Gastroesophageal sphincter (tissue), 4 donors: ENCODE measurements at regions not wholly inside any gene's neighbourhood (a gene's known extent, or its start where the extent isn't known, plus 50 kb on each side); places are given as distances from the start of the nearest gene placed in this dataset.

ENCODE experiments used
- ATAC-seq: fragments of 150-250 bp; one replicate; pipeline ENCODE4 v1.9.1; 2016; ENCODE audit warnings: mild to moderate bottlenecking, moderate library complexity
- H3K27ac ChIP-seq, 4 donors: fragments of 200-600 bp; sonication (generic) in 3 of 4; 1 replicate in 3 of 4; 2 replicates in 1 of 4; pipeline ENCODE4 v1.5.1; 2016 to 2019
- H3K27me3 ChIP-seq: fragments of 200-600 bp; sonication (generic); one replicate; pipeline ENCODE4 v1.5.1; 2019
- H3K36me3 ChIP-seq, 2 donors: fragments of 200-600 bp; sonication (generic); one replicate each; pipeline ENCODE4 v1.5.1; 2019; ENCODE audit warnings: control low read depth in 1 of 2
- H3K4me1 ChIP-seq, 3 donors: fragments of 200-600 bp; sonication (generic); 1 replicate in 2 of 3; 2 replicates in 1 of 3; pipeline ENCODE4 v1.5.1; 2016 to 2019; ENCODE audit warnings: control low read depth in 2 of 3
- H3K4me3 ChIP-seq, 2 donors: fragments of 200-600 bp; sonication (generic); one replicate each; pipeline ENCODE4 v1.5.1; 2019; ENCODE audit warnings: mild to moderate bottlenecking in 1 of 2, moderate library complexity in 1 of 2
- H3K9me3 ChIP-seq, 3 donors: fragments of 200-600 bp; sonication (generic); one replicate each; pipeline ENCODE4 v1.5.1; 2017 to 2019; ENCODE audit warnings: control low read depth in 2 of 3
- EP300 ChIP-seq: sonication (generic); formaldehyde crosslinking; IDR thresholded peaks from one replicate; pipeline ENCODE4 v1.6.1; 2017; ENCODE audit warnings: antibody characterized with exemption, mild to moderate bottlenecking
- POLR2A ChIP-seq, 2 donors: fragments of 450-650 bp; IDR thresholded peaks; one replicate each; pipeline ENCODE4 v1.6.1; 2017; ENCODE audit warnings: antibody characterized with exemption in 2 of 2, mild to moderate bottlenecking in 2 of 2, moderate library complexity in 1 of 2
- POLR2AphosphoS5 ChIP-seq: sonication (generic); formaldehyde crosslinking; IDR thresholded peaks from one replicate; pipeline ENCODE4 v1.6.1; 2017; ENCODE audit warnings: antibody characterized with exemption
- WGBS, 2 donors: methylation state at CpG; one replicate each; pipeline ENCODE4 v1.1.5; 2018; ENCODE audit warnings: low coverage in 1 of 2; 5-methylcytosine and 5-hydroxymethylcytosine counted together
- TF ChIP-seq, protein P1 (sequence below), 4 experiments: fragments of 200-600 bp in 2 of 4; fragments of 450-650 bp in 2 of 4; sonication (generic) in 1 of 4; IDR thresholded peaks; one replicate each; pipeline ENCODE4 v1.5.1; 2017 to 2019; ENCODE audit warnings: antibody characterized with exemption in 4 of 4, mild to moderate bottlenecking in 2 of 4, moderate library complexity in 2 of 4

DNA sequence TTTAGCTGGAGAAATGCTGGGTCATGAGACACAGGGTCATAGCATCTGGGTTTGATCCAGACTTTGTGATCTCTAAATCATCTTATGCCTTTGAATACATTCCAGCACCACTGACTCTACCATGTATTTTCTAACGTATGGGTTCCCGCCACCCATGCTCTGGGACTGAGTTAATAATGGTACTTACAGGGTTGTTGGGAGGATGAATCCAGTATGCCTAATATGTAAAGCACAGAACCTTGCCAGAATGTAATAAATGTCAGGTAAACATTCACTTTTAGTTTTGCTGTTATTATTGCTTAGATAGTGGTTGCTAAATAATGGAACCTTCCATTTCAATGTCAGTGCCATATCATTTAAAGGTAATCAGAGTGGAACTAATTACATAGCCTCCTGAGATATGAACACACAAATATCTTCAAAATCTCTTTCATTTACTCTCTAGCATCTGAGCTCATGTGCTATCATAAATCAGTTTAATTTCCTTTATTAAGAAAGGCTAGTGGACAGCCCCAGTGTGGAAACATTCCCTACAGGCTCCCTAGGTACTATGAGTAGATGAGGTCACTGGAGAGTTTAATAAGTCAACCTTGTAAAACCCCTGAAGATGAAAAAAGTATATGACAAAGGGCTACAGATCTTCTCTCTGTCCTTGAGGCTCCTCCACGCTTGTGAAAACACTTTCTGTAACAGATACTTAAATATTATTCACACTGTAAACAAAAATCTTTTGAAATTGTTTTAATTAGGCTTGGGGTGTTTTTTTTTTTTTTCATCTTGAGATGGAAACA is 226.6 kb downstream of the ALDH8A1 start:
- no peak overlapping the region for H3K27ac ChIP-seq
- WGBS, 2 donors, result 72 to 79% methylated on average over 3 of the region's 3 CpGs
- no peaks in the 10 kb centered on the region for H3K9me3 ChIP-seq
- H3K4me3 ChIP-seq, result no peak overlapping the region
- no peak for ATAC-seq
- H3K27me3 ChIP-seq, result no peaks in the 10 kb centered on the region
- H3K36me3 ChIP-seq, result no peaks in the 10 kb centered on the region
- TF ChIP-seq POLR2AphosphoS5 (no peak), POLR2A (IDR thresholded peaks at IDR 0.05) (no peak)
- peaks cover 11 to 66% (median 26%) of the 10 kb centered on the region in 3 donors for H3K4me1 ChIP-seq

DNA sequence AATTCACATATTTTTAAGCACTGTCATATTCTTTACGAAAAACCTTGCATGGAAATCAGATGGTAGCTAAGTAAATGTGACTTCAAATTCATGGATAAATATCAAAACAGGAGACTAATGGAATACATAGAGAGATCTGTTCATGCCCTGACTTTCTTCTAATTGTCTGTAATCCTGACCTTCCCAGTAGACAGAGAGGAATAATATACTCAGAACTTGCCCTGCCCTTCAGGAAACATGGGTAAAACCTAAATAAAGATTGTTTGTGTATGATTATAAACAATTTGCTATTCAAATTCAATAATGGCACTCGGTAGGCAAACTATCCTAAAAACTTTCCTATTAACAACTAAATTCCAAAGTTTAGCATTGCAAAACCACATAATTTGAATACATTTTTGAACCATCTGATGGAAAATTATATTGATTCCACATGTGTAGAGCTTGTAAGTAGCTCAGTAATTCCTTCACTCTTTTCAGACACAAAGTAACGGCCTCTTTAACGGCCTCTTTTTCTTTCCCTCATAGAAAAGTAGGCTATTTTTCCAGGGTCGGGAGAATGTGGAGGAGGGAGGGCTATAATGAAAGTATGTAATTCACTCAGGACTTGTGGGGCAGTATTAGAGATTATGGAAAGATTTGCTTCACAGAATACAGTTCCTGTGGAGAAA is 227.6 kb downstream of the ALDH8A1 start:
- Histone ChIP-seq H3K27ac (no peak overlapping the region), H3K9me3 (no peaks in the 10 kb centered on the region), H3K4me3 (no peak overlapping the region), H3K27me3 (no peaks in the 10 kb centered on the region), H3K4me1 (peaks cover 11 to 68% (median 26%) of the 10 kb centered on the region in 3 donors), H3K36me3 (no peaks in the 10 kb centered on the region)
- 64 to 77% methylated on average over 5 of the region's 5 CpGs for WGBS, 2 donors
- TF ChIP-seq, protein P1, sequence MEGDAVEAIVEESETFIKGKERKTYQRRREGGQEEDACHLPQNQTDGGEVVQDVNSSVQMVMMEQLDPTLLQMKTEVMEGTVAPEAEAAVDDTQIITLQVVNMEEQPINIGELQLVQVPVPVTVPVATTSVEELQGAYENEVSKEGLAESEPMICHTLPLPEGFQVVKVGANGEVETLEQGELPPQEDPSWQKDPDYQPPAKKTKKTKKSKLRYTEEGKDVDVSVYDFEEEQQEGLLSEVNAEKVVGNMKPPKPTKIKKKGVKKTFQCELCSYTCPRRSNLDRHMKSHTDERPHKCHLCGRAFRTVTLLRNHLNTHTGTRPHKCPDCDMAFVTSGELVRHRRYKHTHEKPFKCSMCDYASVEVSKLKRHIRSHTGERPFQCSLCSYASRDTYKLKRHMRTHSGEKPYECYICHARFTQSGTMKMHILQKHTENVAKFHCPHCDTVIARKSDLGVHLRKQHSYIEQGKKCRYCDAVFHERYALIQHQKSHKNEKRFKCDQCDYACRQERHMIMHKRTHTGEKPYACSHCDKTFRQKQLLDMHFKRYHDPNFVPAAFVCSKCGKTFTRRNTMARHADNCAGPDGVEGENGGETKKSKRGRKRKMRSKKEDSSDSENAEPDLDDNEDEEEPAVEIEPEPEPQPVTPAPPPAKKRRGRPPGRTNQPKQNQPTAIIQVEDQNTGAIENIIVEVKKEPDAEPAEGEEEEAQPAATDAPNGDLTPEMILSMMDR (IDR thresholded peaks at IDR 0.05), result no peak
- TF ChIP-seq POLR2A (IDR thresholded peaks at IDR 0.05) (no peak), POLR2AphosphoS5 (no peak), EP300 (no peak)
- ATAC-seq, result no peak

DNA sequence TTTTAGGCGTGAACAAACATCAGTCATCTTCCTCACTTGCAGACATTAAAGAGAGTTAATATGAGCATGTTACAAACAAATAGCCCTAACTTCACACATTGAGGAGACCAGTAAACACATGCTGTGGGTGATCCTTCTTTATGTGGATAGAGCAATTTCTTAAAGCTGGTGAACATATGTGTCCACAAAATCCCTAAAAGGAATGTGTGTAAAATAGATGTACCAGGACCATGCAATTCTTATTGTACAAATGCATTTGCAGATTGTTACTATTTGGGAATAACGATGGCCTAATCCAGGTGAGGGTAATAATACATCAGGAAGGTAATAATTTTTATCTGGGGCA is 228.9 kb downstream of the ALDH8A1 start:
- no peak for TF ChIP-seq EP300
- TF ChIP-seq, protein P1 (IDR thresholded peaks at IDR 0.05), result no peak
- no peak for TF ChIP-seq POLR2A (IDR thresholded peaks at IDR 0.05)
- TF ChIP-seq POLR2AphosphoS5, result no peak
- Histone ChIP-seq H3K4me3 (no peak overlapping the region), H3K27ac (peak overlapping the region in 3 of 4 donors; percentile 46 to 50 (median 47)), H3K36me3 (no peaks in the 10 kb centered on the region), H3K4me1 (peaks cover 11 to 68% (median 26%) of the 10 kb centered on the region in 3 donors), H3K9me3 (no peaks in the 10 kb centered on the region), H3K27me3 (no peaks in the 10 kb centered on the region)
- 43 to 55% methylated on average over 1 to 2 of the region's 2 CpGs for WGBS, 2 donors
- ATAC-seq, result no peak

DNA sequence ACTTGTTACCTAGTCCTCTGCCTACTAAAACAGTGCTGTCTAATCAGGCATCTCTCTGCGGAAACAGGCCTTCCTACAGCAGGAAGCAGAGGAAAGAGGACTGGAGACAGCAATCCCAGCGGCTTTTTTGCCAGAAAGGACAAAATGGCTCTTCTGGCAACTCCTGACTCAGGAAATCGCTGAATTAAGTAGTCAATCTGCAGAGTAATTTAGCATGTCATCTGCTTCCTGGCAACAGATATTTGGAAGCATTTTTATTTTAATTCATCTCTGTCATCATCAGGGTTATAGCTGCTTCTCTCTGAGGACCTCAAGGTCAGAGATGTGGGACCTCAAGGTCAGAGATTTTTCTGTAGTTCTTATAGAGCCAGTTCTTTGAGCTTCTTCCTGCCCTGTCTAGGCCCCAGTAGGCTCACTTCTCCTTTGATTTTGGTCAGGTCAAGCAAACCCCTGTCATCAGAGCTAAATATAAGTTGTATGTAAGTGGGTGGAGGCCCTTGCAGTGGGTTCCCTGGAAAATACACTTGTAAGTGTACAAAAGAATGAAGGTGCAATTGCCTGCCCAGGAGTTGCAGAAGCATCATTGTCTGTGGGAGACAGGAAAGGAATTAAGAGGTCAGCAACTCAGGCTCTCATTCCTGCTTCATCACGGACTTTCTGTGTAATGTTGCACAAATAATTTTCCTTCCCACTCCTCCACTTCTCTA is 229.4 kb downstream of the ALDH8A1 start:
- H3K27me3 ChIP-seq, result no peaks in the 10 kb centered on the region
- H3K27ac ChIP-seq, result peak overlapping the region in 3 of 4 donors; percentile 46 to 50 (median 47)
- peaks cover 11 to 68% (median 26%) of the 10 kb centered on the region in 3 donors for H3K4me1 ChIP-seq
- TF ChIP-seq EP300, result no peak
- TF ChIP-seq, protein P1 (IDR thresholded peaks at IDR 0.05), result no peak
- no peak for TF ChIP-seq POLR2A (IDR thresholded peaks at IDR 0.05)
- 22 to 29% methylated on average over 4 of the region's 4 CpGs for WGBS, 2 donors
- H3K36me3 ChIP-seq, result no peaks in the 10 kb centered on the region
- no peaks in the 10 kb centered on the region for H3K9me3 ChIP-seq
- H3K4me3 ChIP-seq, result no peak overlapping the region
- ATAC-seq, result peak; percentile 57

DNA sequence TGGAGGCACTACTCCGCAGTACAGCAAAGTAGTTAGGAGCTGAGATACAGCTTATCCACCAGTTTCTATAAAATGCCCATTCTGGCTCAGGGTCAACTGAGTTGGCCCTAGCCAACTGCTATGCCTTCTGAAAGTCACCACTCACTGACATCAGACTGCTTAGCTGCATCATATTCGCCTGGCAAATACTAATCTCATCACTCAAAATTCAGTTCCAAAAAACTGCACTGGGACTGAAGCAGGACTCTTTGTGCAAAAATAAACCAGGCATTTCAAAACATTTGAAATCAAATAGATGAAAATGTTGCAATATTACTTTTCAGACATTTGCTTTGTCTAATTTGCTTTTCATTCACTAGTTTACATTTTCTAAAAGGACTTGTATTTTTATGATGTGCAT is 230.0 kb downstream of the ALDH8A1 start:
- peaks cover 11 to 64% (median 26%) of the 10 kb centered on the region in 3 donors for H3K4me1 ChIP-seq
- WGBS, 2 donors, result 45 to 64% methylated on average over 2 of the region's 2 CpGs
- no peak overlapping the region for H3K4me3 ChIP-seq
- H3K27me3 ChIP-seq, result no peaks in the 10 kb centered on the region
- TF ChIP-seq POLR2AphosphoS5 (no peak), EP300 (no peak), POLR2A (IDR thresholded peaks at IDR 0.05) (no peak)
- TF ChIP-seq, protein P1 (IDR thresholded peaks at IDR 0.05), result no peak
- peak; percentile 34 for ATAC-seq
- H3K9me3 ChIP-seq, result no peaks in the 10 kb centered on the region
- H3K27ac ChIP-seq, result peak overlapping the region in 3 of 4 donors; percentile 46 to 50 (median 47)
- no peaks in the 10 kb centered on the region for H3K36me3 ChIP-seq
